ENCODE measurements at regions not wholly inside any gene's neighbourhood (a gene's known extent, or its start where the extent isn't known, plus 50 kb on each side); places are given as distances from the start of the nearest gene placed in this dataset.
"Not testable (repeated sequence)": the region's sequence is repeated elsewhere in the genome, so short reads cannot be mapped to it uniquely, and the experiment has no call there.

DNA sequence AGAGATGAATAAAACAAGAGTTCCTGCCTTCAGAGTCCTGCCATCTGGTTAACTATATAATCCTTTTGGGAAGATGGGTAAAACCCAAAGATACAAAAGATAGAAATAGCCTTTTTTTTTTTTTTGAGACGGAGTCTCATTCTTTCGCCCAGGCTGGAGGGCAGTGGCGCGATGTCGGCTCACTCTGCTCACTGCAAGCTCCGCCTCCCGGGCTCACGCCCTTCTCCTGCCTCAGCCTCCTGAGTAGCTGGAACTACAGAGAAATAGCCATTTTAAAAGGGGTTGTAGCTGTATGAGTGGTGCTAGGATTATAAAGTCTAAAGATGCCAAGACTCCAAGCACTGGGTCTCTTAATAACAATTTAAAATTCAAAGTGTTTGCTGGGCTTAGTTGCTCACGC, 97.2 kb downstream of the KDR start:
- DNase-seq (ENCODE audit: low read depth): no peak

DNA sequence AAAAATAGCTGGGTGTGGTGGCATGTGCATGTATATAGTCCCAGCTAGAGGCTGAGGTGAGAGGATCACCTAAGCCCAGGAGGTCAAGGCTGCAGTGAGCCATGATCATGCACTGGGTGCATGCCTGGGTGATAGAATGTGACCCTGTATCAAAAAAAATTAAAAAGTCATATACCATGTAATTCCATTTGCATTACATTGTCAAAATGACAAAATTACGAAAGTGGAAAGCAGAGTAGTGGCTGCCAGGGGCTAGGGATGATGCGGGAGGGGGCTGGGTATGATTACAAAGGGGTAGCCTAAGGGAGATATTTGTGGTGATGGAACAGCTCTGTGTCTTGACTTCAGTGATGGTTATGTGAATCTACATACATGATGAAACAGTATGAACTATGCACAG, 97.8 kb downstream of the KDR start:
- no peak for DNase-seq (ENCODE audit: low read depth)
- TF ChIP-seq, protein P1, sequence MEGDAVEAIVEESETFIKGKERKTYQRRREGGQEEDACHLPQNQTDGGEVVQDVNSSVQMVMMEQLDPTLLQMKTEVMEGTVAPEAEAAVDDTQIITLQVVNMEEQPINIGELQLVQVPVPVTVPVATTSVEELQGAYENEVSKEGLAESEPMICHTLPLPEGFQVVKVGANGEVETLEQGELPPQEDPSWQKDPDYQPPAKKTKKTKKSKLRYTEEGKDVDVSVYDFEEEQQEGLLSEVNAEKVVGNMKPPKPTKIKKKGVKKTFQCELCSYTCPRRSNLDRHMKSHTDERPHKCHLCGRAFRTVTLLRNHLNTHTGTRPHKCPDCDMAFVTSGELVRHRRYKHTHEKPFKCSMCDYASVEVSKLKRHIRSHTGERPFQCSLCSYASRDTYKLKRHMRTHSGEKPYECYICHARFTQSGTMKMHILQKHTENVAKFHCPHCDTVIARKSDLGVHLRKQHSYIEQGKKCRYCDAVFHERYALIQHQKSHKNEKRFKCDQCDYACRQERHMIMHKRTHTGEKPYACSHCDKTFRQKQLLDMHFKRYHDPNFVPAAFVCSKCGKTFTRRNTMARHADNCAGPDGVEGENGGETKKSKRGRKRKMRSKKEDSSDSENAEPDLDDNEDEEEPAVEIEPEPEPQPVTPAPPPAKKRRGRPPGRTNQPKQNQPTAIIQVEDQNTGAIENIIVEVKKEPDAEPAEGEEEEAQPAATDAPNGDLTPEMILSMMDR (conservative IDR thresholded peaks at IDR 0.05; ENCODE audit: low read depth, low read length): no peak
- H3K4me3 ChIP-seq (ENCODE audit: low read depth, low read length): no peak overlapping the region

More for the DNA sequence above, 97.2 kb downstream of the KDR start:
- no peak overlapping the region for H3K4me3 ChIP-seq (ENCODE audit: low read depth, low read length)
- TF ChIP-seq, protein P1 (conservative IDR thresholded peaks at IDR 0.05; ENCODE audit: low read depth, low read length): no peak

DNA sequence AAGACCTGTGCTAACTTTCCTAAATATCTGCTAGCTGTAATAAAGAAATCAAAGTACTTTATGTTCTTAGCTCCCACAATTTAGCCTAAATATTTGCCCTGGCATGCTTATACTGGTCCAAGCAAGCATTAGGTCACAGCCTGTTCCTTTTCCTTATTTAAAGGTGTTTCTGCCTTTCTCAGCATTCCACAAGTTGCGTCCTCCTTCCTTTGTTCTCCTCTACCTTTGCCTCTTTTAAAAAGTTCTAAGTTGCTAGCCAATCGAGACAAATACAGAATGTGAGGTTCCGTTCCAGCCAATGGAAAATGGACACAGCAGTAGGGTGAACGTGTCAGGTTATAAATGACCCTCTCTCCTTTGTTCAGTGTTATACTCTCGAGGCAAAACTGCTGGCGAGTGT, 99.9 kb downstream of the KDR start:
- DNase-seq (ENCODE audit: low read depth): not testable (repeated sequence)

DNA sequence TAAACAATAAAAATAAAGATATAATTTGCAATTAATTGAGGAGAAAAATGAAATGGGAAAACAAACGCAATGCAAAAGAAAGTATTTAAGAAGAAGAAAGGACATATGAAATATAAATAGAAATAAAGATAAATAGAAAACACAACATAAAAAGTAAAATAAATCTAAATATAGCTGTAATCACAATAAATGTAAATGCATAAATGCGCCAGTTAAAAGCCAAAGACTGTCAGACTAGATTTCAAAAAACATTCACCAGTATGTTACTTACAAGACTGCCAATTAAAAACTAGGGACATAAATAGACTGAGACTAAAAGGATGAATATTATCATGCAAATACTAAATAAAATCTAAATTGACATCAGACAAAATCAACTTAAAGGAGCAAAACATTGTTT, 102.4 kb downstream of the KDR start:
- TF ChIP-seq, protein P1 (conservative IDR thresholded peaks at IDR 0.05; ENCODE audit: low read depth, low read length): no peak
- DNase-seq (ENCODE audit: low read depth): no peak

More for the DNA sequence above, 99.9 kb downstream of the KDR start:
- not testable (repeated sequence) for H3K4me3 ChIP-seq (ENCODE audit: low read depth, low read length)

DNA sequence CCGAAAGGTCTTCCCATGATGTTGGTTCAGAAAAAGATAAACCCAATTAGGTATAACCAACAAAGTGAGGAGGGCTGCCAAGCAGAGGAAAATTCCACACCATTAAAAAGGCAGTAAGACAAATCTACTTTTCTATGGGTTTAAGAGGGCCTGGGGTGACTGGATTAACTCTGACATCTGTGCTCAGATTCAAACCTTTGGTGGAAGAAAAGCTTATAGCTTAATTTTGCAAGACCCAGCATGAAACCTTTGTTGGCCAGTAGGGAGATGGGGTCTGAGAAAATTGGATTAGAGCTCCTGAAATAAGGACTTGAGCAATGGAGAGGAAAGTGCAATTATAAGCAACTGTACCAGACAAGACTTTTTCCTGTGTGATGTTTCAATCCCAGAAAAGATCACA, 104.2 kb downstream of the KDR start:
- DNase-seq (ENCODE audit: low read depth): no peak
- no peak overlapping the region for H3K4me3 ChIP-seq (ENCODE audit: low read depth, low read length)
- TF ChIP-seq, protein P1 (conservative IDR thresholded peaks at IDR 0.05; ENCODE audit: low read depth, low read length): no peak

More for the DNA sequence above, 102.4 kb downstream of the KDR start:
- no peak overlapping the region for H3K4me3 ChIP-seq (ENCODE audit: low read depth, low read length)

DNA sequence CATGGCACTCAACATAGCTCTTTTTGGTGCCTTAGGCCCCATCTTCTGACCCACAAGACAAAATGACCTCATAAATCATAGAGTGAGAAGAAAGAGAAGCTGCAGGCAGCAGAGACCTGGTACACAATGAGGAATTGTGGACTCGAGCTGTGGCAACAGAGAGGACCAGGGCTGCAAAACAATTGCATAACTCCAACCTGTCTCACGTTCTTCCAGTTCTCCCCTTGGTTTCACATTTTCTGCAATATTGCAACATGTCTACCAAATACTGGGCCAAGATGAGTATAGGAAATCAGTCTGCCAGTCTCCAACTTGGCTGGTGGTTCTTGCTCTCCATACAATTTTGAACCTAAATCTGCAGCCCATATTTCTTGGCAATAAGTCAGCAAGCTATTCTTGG, 105.3 kb downstream of the KDR start:
- H3K4me3 ChIP-seq (ENCODE audit: low read depth, low read length): no peak overlapping the region
- DNase-seq (ENCODE audit: low read depth): no peak
- TF ChIP-seq, protein P1 (conservative IDR thresholded peaks at IDR 0.05; ENCODE audit: low read depth, low read length): no peak

DNA sequence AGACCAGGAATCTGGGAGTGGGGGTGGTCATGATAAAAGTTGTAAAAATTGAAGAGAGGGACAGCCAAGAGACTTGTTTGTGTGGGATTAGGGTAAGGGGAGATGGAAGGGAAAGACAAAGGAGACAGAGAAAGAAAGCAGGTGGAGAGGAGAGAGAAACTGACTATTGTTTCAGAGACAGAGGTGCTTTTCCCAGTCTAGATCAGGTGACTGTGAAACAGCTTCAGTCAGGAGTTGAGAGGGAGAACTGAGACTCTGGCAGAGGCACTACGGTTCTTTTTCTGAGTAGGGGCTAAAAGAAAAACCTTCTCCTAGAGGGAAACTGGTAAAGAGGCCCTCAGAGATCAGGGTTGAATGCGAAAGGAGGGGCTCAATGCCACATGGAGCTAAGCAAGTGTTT, 106.4 kb downstream of the KDR start:
- no peak for DNase-seq (ENCODE audit: low read depth)
- no peak overlapping the region for H3K4me3 ChIP-seq (ENCODE audit: low read depth, low read length)
- TF ChIP-seq, protein P1 (conservative IDR thresholded peaks at IDR 0.05; ENCODE audit: low read depth, low read length): no peak

DNA sequence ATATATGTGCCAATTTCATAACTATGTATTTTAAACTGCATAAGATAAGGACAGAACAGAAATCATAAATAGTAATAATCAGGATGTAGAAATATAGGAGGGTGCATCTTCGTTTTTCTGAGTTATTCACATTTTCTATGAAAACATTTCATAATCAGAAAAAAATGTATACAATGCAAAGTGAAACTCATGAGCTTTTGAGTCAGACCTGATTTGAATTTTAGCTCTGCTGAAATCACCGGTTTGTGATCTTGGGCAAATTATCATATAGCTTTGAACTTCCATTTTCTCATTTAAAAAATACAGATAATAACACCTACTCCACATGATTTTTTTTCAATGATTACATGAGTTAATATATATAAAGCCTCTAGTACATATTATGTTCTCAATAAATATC, 106.9 kb downstream of the KDR start:
- TF ChIP-seq, protein P1 (conservative IDR thresholded peaks at IDR 0.05; ENCODE audit: low read depth, low read length): no peak
- DNase-seq (ENCODE audit: low read depth): no peak
- H3K4me3 ChIP-seq (ENCODE audit: low read depth, low read length): no peak overlapping the region
